IPS-NIHi11 (cell line): ENCODE measurements at regions not wholly inside any gene's neighbourhood (a gene's known extent, or its start where the extent isn't known, plus 50 kb on each side); places are given as distances from the start of the nearest gene placed in this dataset.

ENCODE experiments used
- DNase-seq: peaks from one replicate; pipeline ENCODE4 v3.0.0; 2012; ENCODE audit warnings: mixed read lengths, low spot score

DNA sequence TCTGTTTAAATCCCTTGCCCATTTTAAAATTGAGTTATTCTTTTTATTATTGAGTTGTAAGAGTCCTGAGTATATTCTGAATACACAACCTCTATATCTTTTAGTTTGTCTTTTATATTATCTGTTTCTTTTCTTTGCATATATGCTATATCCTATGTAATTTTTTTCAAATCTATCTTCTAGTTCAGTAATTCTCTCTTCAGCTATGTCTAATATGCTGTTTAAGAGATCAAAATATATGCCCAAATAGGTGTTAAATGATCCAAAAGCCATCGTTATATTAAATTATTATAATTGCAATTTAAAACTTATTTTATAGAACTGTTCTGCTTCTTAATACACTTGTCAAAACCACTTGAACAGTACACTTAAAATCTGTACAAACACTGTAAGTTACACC lies 107.4 kb upstream of the TSPAN5 start:
- DNase-seq: no peak

DNA sequence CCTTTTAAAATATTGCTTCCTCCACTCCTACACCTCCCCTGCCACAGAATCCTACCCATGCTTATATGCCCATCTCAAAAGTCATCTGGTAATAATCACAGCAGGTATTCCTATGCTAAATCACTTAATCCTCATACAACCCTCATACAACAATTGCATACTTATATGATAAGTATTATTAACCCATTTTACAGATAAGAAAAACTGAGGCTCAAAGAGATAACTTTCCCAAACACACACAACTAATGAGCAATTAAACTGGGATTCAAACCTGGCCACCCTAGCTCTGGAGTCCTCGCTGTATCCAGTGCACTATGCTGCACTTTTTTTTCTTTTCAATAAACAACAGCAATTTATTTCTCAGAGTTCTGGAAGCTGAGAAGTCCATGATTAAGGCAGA lies 99.8 kb upstream of the TSPAN5 start:
- DNase-seq: no peak

DNA sequence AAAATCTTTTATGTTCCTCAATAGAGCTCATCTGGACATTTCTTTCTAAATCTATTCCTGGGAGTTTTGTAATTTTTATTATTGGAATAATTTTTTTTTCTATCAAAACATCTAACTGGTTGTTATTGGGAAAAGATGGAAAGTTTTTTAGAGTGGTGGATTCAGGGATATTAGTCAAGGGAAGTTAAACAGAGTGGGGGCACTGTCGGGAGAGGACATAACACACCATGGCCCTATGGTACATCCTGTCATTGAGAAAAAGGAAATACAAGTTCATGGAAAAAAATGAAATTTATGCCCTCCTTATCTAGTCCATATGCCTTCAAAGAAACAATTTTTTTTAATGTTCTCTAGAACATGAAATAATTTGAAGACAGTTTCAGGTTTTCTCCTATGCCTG lies 96.3 kb upstream of the TSPAN5 start:
- no peak for DNase-seq

DNA sequence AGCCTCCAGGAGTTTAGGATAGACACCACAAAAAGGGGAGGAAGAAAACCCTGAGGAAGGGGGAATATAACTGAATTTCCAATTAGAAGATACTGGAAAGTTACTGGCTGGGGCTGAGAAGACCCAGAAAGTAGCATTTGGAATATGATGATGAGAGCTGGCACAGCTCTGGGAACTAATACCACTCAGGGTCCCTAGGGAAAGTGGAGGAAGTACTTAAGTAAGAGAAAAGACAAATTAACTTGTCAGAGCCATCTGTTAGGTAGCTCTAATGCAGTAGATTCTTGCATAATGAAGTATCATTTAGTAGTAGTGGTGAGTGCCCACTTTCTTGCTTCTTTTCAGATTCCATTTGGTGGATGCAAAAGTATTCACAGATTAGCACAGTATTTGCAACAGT lies 90.8 kb upstream of the TSPAN5 start:
- DNase-seq: no peak

DNA sequence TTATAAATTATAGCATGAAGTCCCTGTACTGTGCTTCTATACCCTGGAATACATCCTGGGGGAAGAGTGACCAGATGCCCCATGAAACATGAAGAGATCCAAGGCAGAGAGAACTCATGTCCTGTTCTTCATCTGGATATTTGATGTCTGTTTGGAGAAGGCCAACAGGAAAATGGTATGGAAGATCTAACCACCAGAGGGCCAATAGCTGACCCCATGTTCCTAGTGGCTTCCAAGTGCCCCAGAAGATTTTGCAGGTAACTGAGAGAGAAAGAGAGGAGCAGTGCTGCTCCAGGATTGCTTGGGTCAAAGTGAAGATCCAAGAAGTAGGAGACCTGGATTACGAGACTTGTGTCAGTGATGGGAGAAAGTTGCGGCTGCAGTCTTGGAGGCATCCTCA lies 90.2 kb upstream of the TSPAN5 start:
- DNase-seq: no peak

DNA sequence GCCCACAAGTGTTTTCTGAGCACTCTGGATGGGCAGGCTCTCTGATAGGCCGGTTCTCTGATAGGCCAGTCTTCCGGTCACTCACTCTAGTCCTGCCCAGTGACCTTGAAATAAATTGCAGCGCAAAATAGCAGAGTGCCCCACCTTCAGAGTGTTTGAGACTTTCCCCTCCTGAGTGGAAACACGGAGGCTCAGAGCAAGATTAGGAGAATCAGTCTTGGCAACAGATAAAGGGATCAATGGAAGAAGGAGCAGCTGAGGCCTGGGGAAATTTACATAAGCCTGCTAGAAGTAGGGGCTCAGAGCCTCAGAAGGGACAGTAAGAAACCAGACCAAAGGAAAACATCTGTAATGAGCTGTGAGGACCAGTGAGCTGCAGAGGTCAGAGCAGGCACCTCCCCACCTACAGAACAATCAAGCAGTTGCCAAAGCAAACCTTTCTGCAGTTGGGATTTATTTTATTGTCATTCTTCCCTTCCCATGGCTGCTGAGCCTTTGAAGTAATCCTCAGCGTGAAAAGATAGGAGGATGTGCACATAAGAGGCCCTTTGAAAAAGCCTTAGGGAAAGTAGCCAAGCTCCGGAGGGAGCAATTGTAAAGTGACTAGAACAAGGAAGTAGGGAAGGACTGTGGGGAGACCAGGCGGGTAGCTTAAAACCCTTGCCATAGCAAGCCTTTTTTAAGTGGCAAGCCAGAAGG lies 89.1 kb upstream of the TSPAN5 start:
- DNase-seq: no peak

DNA sequence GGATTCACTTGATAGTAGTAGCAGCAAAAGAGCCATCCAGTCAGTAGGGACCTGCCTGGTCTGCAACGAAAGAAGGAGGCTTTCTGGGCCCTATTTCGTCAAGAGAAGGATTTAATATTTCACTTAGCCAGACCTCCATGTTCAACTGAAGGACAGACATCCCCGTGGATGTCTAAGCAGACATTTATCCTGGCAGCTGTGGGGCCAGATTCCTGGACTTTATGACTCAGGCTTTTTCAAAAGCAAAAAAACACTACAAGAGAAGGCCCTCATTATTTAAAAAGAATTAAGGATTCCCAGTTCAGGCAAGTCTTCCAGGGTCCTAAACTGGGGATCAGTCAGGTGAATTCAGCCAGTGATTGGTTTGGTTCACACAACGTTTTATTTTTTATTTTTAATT lies 88.5 kb upstream of the TSPAN5 start:
- no peak for DNase-seq

DNA sequence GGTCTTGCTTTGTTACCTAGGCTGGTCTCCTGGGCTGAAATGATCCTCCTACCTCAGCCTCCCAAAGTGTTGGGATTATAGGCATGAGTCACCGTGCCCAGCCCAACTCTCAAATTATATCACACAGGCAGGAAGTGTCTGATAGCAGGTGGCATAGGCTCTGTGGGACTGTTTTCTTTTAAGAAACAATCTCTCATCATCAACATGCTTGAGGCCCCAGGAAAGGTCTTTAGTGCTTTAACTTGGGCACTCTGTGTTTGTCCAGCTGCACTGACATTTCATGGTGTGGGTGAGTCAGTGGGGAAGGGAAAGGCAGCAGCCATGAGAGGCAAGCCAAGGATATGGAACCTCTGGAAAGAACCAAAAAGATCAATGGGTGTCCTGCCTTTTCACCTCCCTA lies 88.1 kb upstream of the TSPAN5 start:
- DNase-seq: no peak

DNA sequence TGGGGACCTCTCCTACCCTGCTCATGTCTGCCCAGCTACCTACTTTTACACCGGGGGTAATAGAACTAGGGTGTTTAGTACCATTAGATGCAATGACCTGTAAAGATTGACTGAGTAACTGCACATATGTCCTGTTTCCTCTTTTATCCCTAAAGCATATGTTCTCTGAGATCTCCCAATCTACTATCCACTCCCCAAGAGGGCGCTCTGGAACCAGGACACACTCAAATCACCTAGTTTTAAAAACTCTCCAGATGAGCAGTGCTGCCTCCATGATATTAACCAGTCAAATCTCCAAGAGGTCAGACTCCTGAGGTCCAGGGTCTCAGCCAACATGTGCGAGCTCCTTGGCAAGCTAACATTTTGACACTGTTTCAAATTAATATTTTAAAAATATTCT lies 87.0 kb upstream of the TSPAN5 start:
- no peak for DNase-seq

DNA sequence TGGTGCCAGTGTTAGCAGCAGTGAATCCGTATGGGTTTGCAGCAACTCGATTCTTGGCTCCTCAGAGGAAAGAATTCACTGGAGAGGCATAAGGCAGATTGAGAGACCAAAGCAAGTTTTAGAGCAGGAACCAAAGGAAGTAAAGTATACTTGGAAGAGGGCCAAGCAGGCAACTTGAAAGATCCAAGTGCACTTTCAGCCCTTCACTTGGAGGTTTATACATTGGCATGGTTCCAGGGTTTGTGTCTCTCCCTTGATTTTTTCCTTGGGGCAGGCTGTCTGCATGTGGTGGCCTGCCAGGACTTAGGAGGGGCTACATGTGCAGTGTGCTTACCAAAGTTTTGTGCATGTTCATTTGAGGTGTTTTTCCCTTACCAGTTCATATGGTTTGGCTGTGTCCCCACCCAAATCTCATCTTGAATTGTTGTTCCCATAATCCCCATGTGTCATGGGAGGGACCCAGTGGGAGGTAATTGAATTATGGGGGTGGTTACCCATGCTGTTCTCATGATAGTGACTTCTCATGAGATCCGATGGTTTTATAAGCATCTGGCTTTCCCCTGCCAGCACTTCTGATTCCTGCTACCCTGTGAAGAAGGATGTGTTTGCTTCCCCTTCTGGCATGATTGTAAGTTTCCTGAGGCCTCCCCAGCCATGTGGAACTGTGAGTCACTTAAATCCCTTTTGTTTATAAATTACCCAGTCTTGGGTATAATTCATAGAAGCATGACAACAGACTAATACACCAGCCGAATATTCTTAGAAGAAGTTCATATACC lies 86.2 kb upstream of the TSPAN5 start:
- no peak for DNase-seq

DNA sequence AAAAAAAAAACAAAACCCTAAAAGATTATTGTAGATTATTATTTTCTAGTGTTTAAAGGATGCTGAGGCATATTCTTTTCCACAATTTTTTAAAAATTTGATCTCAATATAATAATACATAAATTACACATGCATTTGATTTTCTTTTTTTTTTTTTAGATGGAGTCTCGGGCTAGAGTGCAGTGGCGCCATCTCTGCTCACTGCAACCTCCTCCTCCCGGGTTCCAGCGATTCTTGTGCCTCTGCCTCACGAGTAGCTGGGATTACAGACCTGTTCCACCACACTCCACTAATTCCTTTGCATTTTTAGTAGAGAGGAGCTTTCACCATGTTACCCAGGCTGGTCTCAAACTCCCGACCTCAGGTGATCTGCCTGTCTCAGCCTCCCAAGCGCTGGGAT lies 83.5 kb upstream of the TSPAN5 start:
- DNase-seq: no peak

DNA sequence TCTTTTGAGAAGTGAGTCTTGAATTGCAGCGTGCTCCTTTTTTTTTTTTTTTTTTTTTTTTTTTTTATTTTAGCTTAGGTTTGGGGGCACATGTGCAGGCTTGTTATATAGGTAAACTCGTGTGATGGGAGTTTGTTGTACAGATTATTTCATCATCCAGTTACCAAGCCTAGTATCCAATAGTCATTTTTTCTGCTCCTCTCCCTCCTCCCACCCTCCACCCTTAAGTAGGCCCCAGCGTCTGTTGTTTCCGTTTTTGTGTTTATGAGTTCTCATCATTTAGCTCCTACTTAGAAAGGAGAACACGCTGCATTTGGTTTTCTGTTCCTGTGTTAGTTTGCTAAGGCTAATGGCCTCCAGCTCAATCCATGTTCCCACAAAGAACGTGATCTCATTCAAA lies 81.3 kb upstream of the TSPAN5 start:
- DNase-seq: no peak

DNA sequence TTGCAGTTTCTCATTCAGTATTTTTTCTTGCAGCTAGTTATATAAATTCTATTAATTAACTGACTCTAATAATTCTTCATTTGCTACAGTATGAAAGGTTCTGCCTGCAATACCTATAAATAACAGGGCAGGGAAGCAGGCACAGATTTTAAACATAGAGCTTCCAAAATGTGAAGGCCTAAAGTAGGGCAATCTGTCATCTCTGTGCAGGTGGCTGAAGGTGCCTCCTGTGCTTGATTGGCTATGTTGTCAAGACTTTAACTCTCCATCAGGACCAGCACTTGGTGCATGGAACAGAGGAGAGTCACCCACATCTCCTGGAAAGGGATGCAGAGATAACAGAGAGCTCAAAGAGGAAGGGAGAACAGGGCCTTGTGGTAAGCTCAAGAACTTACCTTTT lies 75.2 kb upstream of the TSPAN5 start:
- DNase-seq: no peak

DNA sequence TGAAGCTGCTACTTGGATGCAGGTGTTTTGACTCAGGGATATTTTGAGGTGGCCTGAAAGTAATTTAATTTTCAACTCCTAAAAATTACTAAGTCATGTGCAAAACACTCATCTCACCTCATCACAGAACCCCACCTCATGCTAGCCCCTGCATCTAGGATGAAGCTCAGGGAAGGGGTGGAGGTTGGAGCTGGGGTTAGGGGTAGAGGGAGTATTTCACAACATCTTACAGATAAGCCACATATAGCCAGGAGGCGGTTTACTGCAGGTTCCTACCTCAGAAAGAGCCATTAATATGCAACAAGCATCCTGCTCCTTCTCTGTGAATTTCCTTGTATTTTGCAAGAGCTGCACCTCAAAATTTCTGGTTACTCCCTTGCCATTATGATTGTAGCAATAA lies 70.5 kb upstream of the TSPAN5 start:
- no peak for DNase-seq

DNA sequence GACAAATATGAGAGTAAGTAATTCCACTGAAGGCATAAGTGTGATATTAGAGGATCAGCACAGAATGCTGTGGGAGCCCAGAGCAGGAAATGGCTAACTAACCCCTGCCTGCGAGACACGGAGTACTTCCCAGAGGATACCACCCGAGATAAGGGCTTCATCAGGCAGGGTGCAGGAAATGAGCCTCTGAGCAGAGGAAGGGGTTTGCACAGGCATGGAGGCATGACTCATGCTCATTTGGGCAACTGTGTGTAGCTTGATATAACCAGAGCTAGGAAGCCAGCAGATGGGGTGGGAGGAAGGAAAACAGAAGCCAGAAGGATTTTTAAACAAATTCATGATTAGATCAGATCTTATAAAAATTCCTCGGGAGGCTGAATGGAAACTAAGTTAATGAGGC lies 70.0 kb upstream of the TSPAN5 start:
- DNase-seq: no peak

DNA sequence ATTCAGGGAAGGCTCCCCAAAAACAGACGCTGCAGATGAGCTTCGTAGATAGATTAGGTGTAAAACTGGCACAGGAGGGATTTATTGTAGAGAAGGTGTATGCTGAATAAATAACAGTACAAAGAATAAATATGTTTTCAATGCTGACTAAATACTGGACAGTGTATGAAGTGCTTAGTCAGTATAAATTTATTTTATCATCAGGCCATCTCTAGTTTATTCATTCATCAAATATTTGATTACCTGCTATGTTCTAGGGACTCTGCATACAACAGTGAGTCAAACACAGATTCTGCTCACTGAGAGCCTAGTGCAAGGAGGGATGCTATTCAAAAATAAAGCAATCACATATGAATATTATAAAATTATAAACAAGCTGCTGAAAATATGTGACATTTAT lies 63.6 kb upstream of the TSPAN5 start:
- DNase-seq: no peak

DNA sequence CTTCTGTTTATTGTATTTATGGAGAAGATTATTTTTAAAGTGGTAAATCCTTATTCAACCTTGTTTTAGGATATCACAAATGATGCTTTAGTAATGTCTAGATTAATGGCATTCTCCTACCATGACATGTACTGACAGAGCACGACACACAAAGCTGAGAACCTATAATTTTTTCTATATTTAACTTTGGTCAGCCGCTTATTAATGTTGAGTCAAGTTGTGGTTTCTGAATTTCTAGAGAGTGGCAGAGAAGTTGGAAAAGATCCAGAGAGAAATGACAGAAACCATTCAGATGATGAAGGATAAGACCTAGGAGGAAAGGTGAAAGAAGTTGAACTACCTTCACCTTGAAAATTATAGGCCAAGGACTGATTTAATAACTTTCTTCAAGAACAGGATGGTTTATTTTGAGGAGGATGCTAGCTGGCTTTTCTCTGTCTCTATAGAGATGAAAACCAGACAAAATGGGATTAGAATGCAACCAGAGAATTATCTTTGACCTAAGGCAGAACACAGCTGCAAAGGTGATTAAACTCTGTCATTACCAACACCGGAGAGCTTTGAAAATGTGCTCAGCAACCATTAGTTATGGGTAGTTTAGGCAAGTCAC lies 62.6 kb upstream of the TSPAN5 start:
- no peak for DNase-seq

DNA sequence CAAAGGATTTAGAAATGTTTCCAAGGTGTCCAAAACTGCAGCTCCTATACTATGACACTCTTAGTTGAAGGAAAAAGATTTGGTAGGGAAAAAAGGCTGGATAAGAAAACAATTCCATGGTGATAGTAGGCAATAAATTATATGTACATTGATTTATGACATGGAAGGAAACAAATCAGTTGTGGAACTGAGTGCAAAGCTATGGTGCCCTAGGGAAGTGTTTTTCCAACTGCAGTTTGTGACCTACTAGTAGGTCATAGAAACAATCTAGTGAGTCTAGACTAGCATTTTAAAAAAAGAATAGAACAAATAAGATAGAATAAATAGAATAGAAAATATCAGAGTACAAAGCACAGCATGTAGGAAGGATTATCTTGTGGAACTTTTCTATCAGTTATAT lies 58.4 kb upstream of the TSPAN5 start:
- no peak for DNase-seq

DNA sequence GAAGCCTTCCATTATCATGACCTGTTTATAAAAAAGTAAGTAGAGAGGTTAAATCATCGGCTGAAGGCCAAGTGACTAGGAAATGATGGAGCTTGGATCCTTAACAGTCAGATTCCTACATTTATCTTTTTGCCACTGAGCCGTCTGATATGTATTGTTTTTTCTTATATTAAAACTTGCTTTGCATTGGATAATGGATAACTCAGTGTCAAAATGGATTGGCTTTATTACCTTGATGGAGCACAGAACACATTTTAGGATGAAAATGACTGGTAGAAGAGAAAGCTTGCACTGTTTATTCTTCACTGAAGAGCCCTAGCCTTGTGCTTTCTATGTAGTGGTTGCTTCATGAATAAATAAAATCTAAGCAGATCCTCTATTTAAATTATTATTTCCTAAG lies 54.2 kb upstream of the TSPAN5 start:
- no peak for DNase-seq

DNA sequence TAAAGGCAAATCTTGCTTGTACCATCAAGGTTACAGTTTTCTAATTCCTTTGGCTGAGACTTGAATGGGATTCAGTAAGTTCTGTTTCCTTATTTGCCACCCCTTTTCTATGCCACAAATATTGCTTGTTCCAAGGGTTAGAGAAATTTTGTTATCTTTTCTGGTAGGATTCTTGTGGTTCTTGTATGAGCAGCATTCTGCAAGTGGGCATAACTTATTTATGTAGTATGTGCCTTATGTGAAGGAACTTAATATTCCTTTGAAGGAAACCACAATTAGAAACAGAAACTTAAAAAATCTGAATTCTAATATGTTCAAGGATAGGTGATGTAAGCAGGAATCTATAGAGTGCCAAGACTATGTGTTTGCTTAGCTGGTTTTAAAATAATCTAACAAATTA lies 53.1 kb upstream of the TSPAN5 start:
- DNase-seq: no peak

DNA sequence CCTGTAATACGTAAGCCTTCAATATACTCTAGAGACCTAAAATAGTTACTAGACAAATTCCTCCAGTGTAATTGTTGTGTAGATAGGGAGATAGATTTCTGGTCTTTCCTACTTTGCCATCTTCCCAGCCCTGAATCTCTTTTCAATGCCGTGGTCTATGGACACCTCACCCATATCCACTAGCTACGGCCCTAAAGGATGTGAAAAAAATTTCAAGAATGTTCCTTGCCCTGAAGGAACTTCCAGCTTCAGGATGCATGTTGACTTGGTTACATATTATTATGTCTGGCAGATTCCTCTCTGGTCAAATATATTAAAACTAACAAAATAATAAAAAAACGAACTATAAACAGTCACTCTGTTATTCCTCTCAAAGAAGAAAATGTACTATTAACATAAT lies 52.4 kb upstream of the TSPAN5 start:
- DNase-seq: no peak
